Small intestine (tissue), 7 donors: ENCODE measurements at regions not wholly inside any gene's neighbourhood (a gene's known extent, or its start where the extent isn't known, plus 50 kb on each side); places are given as distances from the start of the nearest gene placed in this dataset.

Source experiments
- DNase-seq, 2 donors: peaks; one replicate each; pipeline versions ENCODE4 v3.0.0 to v3.0.0-alpha.2; 2013
- FAIRE-seq: peaks from 2 replicates; lab custom pipeline; 2012; peaks lifted over from hg19 to GRCh38; lab: Jason Lieb, UNC
- H3K27ac ChIP-seq, 3 donors: one replicate each; pipeline ENCODE4 v1.5.1; 2013; ENCODE audit warnings: low read length in 2 of 3, mild to moderate bottlenecking in 2 of 3, control low read depth in 1 of 3, inconsistent platforms in 1 of 3, low read depth in 1 of 3, moderate library complexity in 1 of 3
- H3K27me3 ChIP-seq, 3 donors: one replicate each; pipeline ENCODE4 v1.6.1; 2013; ENCODE audit warnings: low read length in 3 of 3, inconsistent platforms in 1 of 3; ENCODE audit not compliant: control insufficient read depth in 3 of 3, insufficient read depth in 3 of 3
- H3K36me3 ChIP-seq, 3 donors: one replicate each; pipeline ENCODE4 v1.6.1; 2013; ENCODE audit warnings: low read length in 3 of 3, inconsistent platforms in 1 of 3, low read depth in 1 of 3, mild to moderate bottlenecking in 1 of 3, moderate library complexity in 1 of 3; ENCODE audit not compliant: control insufficient read depth in 3 of 3, insufficient read depth in 2 of 3
- H3K4me1 ChIP-seq, 3 donors: one replicate each; pipeline ENCODE4 v1.6.1; 2013; ENCODE audit warnings: low read length in 2 of 3, inconsistent platforms in 1 of 3, low read depth in 1 of 3, mild to moderate bottlenecking in 1 of 3, moderate library complexity in 1 of 3; ENCODE audit not compliant: control insufficient read depth in 3 of 3, insufficient read depth in 2 of 3
- H3K4me3 ChIP-seq, 3 donors: one replicate each; pipeline ENCODE4 v1.5.1; 2013; ENCODE audit warnings: low read length in 3 of 3, control low read depth in 1 of 3, inconsistent platforms in 1 of 3, low read depth in 1 of 3, mild to moderate bottlenecking in 1 of 3, moderate library complexity in 1 of 3
- H3K9me3 ChIP-seq, 2 donors: one replicate each; pipeline ENCODE4 v1.6.1; 2013; ENCODE audit warnings: low read depth in 1 of 2, low read length in 1 of 2; ENCODE audit not compliant: control insufficient read depth in 2 of 2, insufficient read depth in 1 of 2
- WGBS, 3 donors: extraction: QIAGEN DNeasy Blood & Tissue Kit; methylation state at CpG; one replicate each; pipeline ENCODE4 v1.1.7; 2013; 5-methylcytosine and 5-hydroxymethylcytosine counted together
- donor health status: healthy with polysubstance abuse.
- donor health status: control.
- donor health status: control.
- donor health status: Bipolar disorder and iron deficiency.
- donor health status: healthy.

- no peak for FAIRE-seq
- Histone ChIP-seq H3K27ac (no peak overlapping the region), H3K9me3 (peaks cover 0 to under 1% of the 10 kb centered on the region in 2 donors), H3K4me3 (no peak overlapping the region), H3K4me1 (no peaks in the 10 kb centered on the region), H3K27me3 (no peaks in the 10 kb centered on the region), H3K36me3 (no peaks in the 10 kb centered on the region)
- DNase-seq: no peak
- WGBS, 3 donors: 89 to 99% (median 95%) methylated on average over 2 of the region's 2 CpGs
These were observed 328.4 kb upstream of the SMIM30 start for GRCh38 chr7:113446791-113447190.

- Histone ChIP-seq H3K4me3 (no peak overlapping the region), H3K27me3 (no peaks in the 10 kb centered on the region), H3K4me1 (no peaks in the 10 kb centered on the region), H3K27ac (no peak overlapping the region), H3K36me3 (no peaks in the 10 kb centered on the region), H3K9me3 (peaks cover 0 to 2% of the 10 kb centered on the region in 2 donors)
- FAIRE-seq (no peak), DNase-seq (no peak)
These were observed 328.0 kb upstream of the SMIM30 start for GRCh38 chr7:113446391-113446790.

GRCh38 chr7:113444261-113444660, 325.9 kb upstream of the SMIM30 start:
- Histone ChIP-seq H3K4me1 (no peaks in the 10 kb centered on the region), H3K9me3 (peaks cover 0 to 2% of the 10 kb centered on the region in 2 donors), H3K4me3 (no peak overlapping the region), H3K27ac (no peak overlapping the region), H3K36me3 (no peaks in the 10 kb centered on the region), H3K27me3 (no peaks in the 10 kb centered on the region)
- DNase-seq: no peak
- no peak for FAIRE-seq

- DNase-seq: no peak
- Histone ChIP-seq H3K27ac (no peak overlapping the region), H3K36me3 (no peaks in the 10 kb centered on the region), H3K4me3 (no peak overlapping the region), H3K27me3 (no peaks in the 10 kb centered on the region), H3K9me3 (peaks cover 0 to 7% of the 10 kb centered on the region in 2 donors), H3K4me1 (no peaks in the 10 kb centered on the region)
- no peak for FAIRE-seq
- 66 to 91% (median 85%) methylated on average over 2 of the region's 2 CpGs for WGBS, 3 donors
These were observed 321.8 kb upstream of the SMIM30 start for GRCh38 chr7:113440173-113440572.

- Histone ChIP-seq H3K4me3 (no peak overlapping the region), H3K27me3 (no peaks in the 10 kb centered on the region), H3K9me3 (no peaks in the 10 kb centered on the region), H3K36me3 (no peaks in the 10 kb centered on the region), H3K4me1 (no peaks in the 10 kb centered on the region), H3K27ac (no peak overlapping the region)
- 79 to 87% (median 83%) methylated on average over 4 of the region's 4 CpGs for whole genome bisulfite sequencing, 3 donors
- no peak for DNase-seq
- FAIRE-seq: no peak
These were observed 313.1 kb upstream of the SMIM30 start for GRCh38 chr7:113431406-113431805.

- Histone ChIP-seq H3K36me3 (no peaks in the 10 kb centered on the region), H3K4me1 (no peaks in the 10 kb centered on the region), H3K27me3 (no peaks in the 10 kb centered on the region), H3K4me3 (no peak overlapping the region), H3K27ac (no peak overlapping the region), H3K9me3 (no peaks in the 10 kb centered on the region)
- peak; percentile 2 to 45 for DNase-seq
- FAIRE-seq: no peak
- 23 to 50% (median 48%) methylated on average over 6 of the region's 6 CpGs for WGBS, 3 donors
These were observed 305.9 kb upstream of the SMIM30 start for GRCh38 chr7:113424185-113424817.

GRCh38 chr7:113421696-113422330, 303.5 kb upstream of the SMIM30 start:
- no peaks in the 10 kb centered on the region for H3K36me3 ChIP-seq
- H3K27ac ChIP-seq: no peak overlapping the region
- FAIRE-seq (no peak), DNase-seq (peak; percentile 81 to 83)
- H3K4me1 ChIP-seq: no peaks in the 10 kb centered on the region
- H3K4me3 ChIP-seq: no peak overlapping the region
- WGBS, 3 donors: 25 to 30% (median 26%) methylated on average over 4 of the region's 4 CpGs
- no peaks in the 10 kb centered on the region for H3K9me3 ChIP-seq
- H3K27me3 ChIP-seq: no peaks in the 10 kb centered on the region

GRCh38 chr7:113414401-113415035, 296.2 kb upstream of the SMIM30 start:
- H3K27me3 ChIP-seq: no peaks in the 10 kb centered on the region
- no peak overlapping the region for H3K27ac ChIP-seq
- no peaks in the 10 kb centered on the region for H3K36me3 ChIP-seq
- WGBS, 3 donors: 8 to 38% (median 13%) methylated on average over 1 of the region's 1 CpG
- H3K9me3 ChIP-seq: no peaks in the 10 kb centered on the region
- no peak overlapping the region for H3K4me3 ChIP-seq
- FAIRE-seq (no peak), DNase-seq (no peak)
- H3K4me1 ChIP-seq: no peaks in the 10 kb centered on the region
